Esophagus muscularis mucosa (tissue), 4 donors: ENCODE measurements at regions not wholly inside any gene's neighbourhood (a gene's known extent, or its start where the extent isn't known, plus 50 kb on each side); places are given as distances from the start of the nearest gene placed in this dataset.

Experiments used
- DNase-seq: peaks from one replicate; pipeline ENCODE4 v3.0.0-alpha.2; 2017; ENCODE audit errors: extremely low spot score
- H3K27ac ChIP-seq, 4 donors: fragments of 200-600 bp; sonication (generic); replicated peaks in 1 of 4; 1 replicate in 3 of 4; 2 replicates in 1 of 4; pipeline ENCODE4 v1.5.1; 2016 to 2019; ENCODE audit warnings: mild to moderate bottlenecking in 1 of 4
- H3K27me3 ChIP-seq, 4 donors: fragments of 200-600 bp; sonication (generic); one replicate each; pipeline versions ENCODE4 v1.5.1 to v1.6.0; 2016 to 2019
- H3K36me3 ChIP-seq, 4 donors: fragments of 200-600 bp; sonication (generic); one replicate each; pipeline ENCODE4 v1.5.1; 2016 to 2019
- H3K4me1 ChIP-seq, 4 donors: fragments of 200-600 bp; sonication (generic); one replicate each; pipeline ENCODE4 v1.5.1; 2016 to 2019
- H3K4me3 ChIP-seq, 4 donors: fragments of 200-600 bp; sonication (generic); 1 replicate in 2 of 4; 2 replicates in 2 of 4; pipeline ENCODE4 v1.5.1; 2016 to 2019; ENCODE audit warnings: mild to moderate bottlenecking in 4 of 4, moderate library complexity in 1 of 4
- H3K9me3 ChIP-seq, 4 donors: fragments of 200-600 bp; sonication (generic); 1 replicate in 3 of 4; 2 replicates in 1 of 4; pipeline ENCODE4 v1.5.1; 2016 to 2019
- EP300 ChIP-seq: sonication (generic); formaldehyde crosslinking; IDR thresholded peaks from one replicate; pipeline ENCODE4 v1.6.1; 2017; ENCODE audit warnings: antibody characterized with exemption
- POLR2A ChIP-seq: fragments of 450-650 bp; IDR thresholded peaks from one replicate; pipeline ENCODE4 v1.6.1; 2017; ENCODE audit warnings: antibody characterized with exemption, moderate library complexity, mild to moderate bottlenecking, low read depth
- POLR2AphosphoS5 ChIP-seq, 2 donors: sonication (generic); formaldehyde crosslinking; IDR thresholded peaks; one replicate each; pipeline ENCODE4 v1.6.1; 2017; ENCODE audit warnings: antibody characterized with exemption in 2 of 2
- WGBS: methylation state at CpG from one replicate; pipeline ENCODE4 v1.1.5; 2018; 5-methylcytosine and 5-hydroxymethylcytosine counted together
- intact Hi-C: fragments of 100-400 bp; cut with DNase I; formaldehyde crosslinking; loops from one replicate; pipeline ENCODE4 v1.15.1; 2023
- TF ChIP-seq, protein P1 (sequence below), 3 experiments: fragments of 200-600 bp in 2 of 3; fragments of 450-650 bp in 1 of 3; sonication (generic) in 2 of 3; IDR thresholded peaks; one replicate each; pipeline ENCODE4 v1.5.1; 2017 to 2019; ENCODE audit warnings: antibody characterized with exemption in 3 of 3, mild to moderate bottlenecking in 2 of 3, moderate library complexity in 1 of 3

DNA sequence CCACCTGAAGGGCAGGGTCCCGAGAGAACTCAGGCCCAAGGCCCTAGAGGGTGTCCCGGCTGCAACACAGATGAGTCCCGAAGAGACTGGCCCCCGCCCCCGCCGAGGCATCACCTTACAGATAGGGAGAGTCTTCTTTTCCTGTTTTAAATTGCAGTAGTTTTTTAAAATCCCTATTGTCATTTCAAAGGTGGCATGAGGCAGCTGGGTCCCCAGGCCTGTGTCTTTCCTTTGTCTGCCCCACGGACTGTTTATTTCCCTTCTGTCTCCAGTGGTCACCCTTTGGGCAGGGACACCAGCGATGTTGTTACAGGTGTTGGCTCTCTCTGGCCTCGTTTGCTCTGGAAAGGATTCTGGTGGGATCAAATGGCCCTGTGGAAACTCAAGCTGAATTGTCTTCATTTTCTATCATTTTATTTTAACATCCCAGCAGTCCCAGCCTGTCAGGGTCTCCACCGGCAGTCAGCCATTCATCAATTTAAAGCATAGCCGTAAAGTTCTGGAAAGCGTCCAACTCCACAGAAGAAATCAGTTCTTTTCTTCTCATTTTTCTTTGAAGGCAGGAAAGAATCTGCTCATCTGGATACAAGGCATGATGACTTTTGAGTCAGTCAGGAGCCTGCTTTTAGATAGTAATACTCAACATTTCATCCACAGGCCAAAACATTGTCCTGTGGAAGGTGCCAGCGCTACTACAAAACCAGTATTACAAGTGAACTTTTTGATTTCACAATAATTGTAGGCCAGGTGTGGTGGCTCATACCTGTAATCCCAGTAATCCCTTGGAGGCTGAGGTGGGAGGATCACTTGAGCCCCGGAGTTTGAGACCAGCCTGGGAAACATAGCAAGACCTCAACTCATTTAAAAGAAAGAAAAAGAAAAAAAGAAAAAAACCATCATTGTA, 96.2 kb downstream of the HES1 start:
- Histone ChIP-seq H3K9me3 (no peaks in the 10 kb centered on the region), H3K4me1 (no peaks in the 10 kb centered on the region), H3K27me3 (no peaks in the 10 kb centered on the region), H3K4me3 (no peak overlapping the region), H3K27ac (no peak overlapping the region), H3K36me3 (no peaks in the 10 kb centered on the region)
- intact Hi-C loops, result no loop called here
- TF ChIP-seq, protein P1, sequence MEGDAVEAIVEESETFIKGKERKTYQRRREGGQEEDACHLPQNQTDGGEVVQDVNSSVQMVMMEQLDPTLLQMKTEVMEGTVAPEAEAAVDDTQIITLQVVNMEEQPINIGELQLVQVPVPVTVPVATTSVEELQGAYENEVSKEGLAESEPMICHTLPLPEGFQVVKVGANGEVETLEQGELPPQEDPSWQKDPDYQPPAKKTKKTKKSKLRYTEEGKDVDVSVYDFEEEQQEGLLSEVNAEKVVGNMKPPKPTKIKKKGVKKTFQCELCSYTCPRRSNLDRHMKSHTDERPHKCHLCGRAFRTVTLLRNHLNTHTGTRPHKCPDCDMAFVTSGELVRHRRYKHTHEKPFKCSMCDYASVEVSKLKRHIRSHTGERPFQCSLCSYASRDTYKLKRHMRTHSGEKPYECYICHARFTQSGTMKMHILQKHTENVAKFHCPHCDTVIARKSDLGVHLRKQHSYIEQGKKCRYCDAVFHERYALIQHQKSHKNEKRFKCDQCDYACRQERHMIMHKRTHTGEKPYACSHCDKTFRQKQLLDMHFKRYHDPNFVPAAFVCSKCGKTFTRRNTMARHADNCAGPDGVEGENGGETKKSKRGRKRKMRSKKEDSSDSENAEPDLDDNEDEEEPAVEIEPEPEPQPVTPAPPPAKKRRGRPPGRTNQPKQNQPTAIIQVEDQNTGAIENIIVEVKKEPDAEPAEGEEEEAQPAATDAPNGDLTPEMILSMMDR (IDR thresholded peaks at IDR 0.05), result no peak
- no peak for TF ChIP-seq EP300
- TF ChIP-seq POLR2AphosphoS5 (IDR thresholded peaks at IDR 0.05), result no peak
- TF ChIP-seq POLR2A, result no peak
- no peak for DNase-seq
- 80% methylated on average over 14 of the region's 14 CpGs for WGBS

DNA sequence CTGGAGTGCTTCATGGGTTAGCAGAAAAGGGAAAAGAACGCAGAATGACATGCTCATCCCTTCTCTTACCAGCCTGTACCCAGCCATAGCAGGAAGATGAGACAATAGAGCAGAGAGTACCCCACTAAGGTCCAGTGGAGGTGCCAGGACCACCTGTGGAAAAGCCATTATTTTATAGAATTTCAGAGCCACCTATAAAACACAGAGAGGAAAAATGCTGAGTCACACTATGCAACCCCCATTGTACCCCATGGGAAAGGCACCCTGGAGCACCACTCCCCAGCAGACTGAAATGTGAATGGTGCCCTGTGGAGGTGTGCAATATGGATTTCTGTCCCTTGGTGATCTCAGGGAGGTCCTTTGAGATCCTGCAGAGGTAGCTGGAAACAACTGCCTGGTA, 97.2 kb downstream of the HES1 start:
- WGBS, result 100% methylated on average over 1 of the region's 1 CpG
- TF ChIP-seq, protein P1 (IDR thresholded peaks at IDR 0.05), result no peak
- Histone ChIP-seq H3K4me3 (no peak overlapping the region), H3K4me1 (no peaks in the 10 kb centered on the region), H3K27me3 (no peaks in the 10 kb centered on the region), H3K9me3 (no peaks in the 10 kb centered on the region), H3K36me3 (no peaks in the 10 kb centered on the region), H3K27ac (no peak overlapping the region)
- DNase-seq, result no peak
- intact Hi-C loops, result no loop called here

- TF ChIP-seq EP300, result no peak
- intact Hi-C loops, result no loop called here
These were observed 99.2 kb downstream of the HES1 start for GRCh38 chr3:194235160-194235559.

GRCh38 chr3:194237110-194237509, 101.2 kb downstream of the HES1 start:
- TF ChIP-seq, protein P1 (IDR thresholded peaks at IDR 0.05), result no peak
- intact Hi-C loops, result no loop called here
- Histone ChIP-seq H3K27ac (no peak overlapping the region), H3K36me3 (no peaks in the 10 kb centered on the region), H3K9me3 (no peaks in the 10 kb centered on the region), H3K4me1 (no peaks in the 10 kb centered on the region), H3K4me3 (no peak overlapping the region), H3K27me3 (no peaks in the 10 kb centered on the region)
- no peak for DNase-seq
- 93% methylated on average over 5 of the region's 5 CpGs for WGBS

More at GRCh38 chr3:194235160-194235559, 99.2 kb downstream of the HES1 start:
- Histone ChIP-seq H3K4me1 (no peaks in the 10 kb centered on the region), H3K9me3 (no peaks in the 10 kb centered on the region), H3K36me3 (no peaks in the 10 kb centered on the region), H3K27me3 (no peaks in the 10 kb centered on the region), H3K27ac (no peak overlapping the region), H3K4me3 (no peak overlapping the region)
- WGBS, result 97% methylated on average over 2 of the region's 2 CpGs
- no peak for DNase-seq

- H3K36me3 ChIP-seq, result no peaks in the 10 kb centered on the region
- no peak overlapping the region for H3K4me3 ChIP-seq
- H3K27me3 ChIP-seq, result no peaks in the 10 kb centered on the region
- H3K4me1 ChIP-seq, result no peaks in the 10 kb centered on the region
- no peak for DNase-seq
- intact Hi-C loops, result no loop called here
- no peaks in the 10 kb centered on the region for H3K9me3 ChIP-seq
- TF ChIP-seq EP300 (no peak), POLR2AphosphoS5 (IDR thresholded peaks at IDR 0.05) (no peak), POLR2A (no peak)
- TF ChIP-seq, protein P1 (IDR thresholded peaks at IDR 0.05), result no peak
- 92% methylated on average over 7 of the region's 7 CpGs for WGBS
- H3K27ac ChIP-seq, result no peak overlapping the region
These were observed 104.8 kb downstream of the HES1 start for GRCh38 chr3:194240766-194241165.
